HFFc6 (cell line): ENCODE measurements at regions not wholly inside any gene's neighbourhood (a gene's known extent, or its start where the extent isn't known, plus 50 kb on each side); places are given as distances from the start of the nearest gene placed in this dataset.
"Not testable (repeated sequence)": the region's sequence is repeated elsewhere in the genome, so short reads cannot be mapped to it uniquely, and the experiment has no call there.

Source experiments
- DNase-seq: peaks from one replicate; pipeline ENCODE4 v3.0.0-alpha.2; 2018
- H3K27ac Mint-ChIP-seq: 2 replicates; pipeline ENCODE4 v1.8.0; 2020; ENCODE audit warnings: mild to moderate bottlenecking, mixed read lengths
- H3K27me3 Mint-ChIP-seq: 2 replicates; pipeline ENCODE4 v1.8.0; 2021; ENCODE audit warnings: mild to moderate bottlenecking, moderate library complexity, mixed read lengths; ENCODE audit not compliant: insufficient read depth
- H3K36me3 Mint-ChIP-seq: 2 replicates; pipeline ENCODE4 v1.8.0; 2021; ENCODE audit warnings: low read depth, mixed read lengths
- H3K4me1 Mint-ChIP-seq: 2 replicates; pipeline ENCODE4 v1.8.0; 2020; ENCODE audit warnings: low read depth, mixed read lengths
- H3K4me3 Mint-ChIP-seq: 2 replicates; pipeline ENCODE4 v1.8.0; 2020; ENCODE audit warnings: mild to moderate bottlenecking, moderate library complexity, mixed read lengths
- H3K9me3 Mint-ChIP-seq: 2 replicates; pipeline ENCODE4 v1.8.0; 2020; ENCODE audit warnings: mild to moderate bottlenecking, mixed read lengths
- TF ChIP-seq, protein P1 (sequence below): fragments of 200-600 bp; sonication (generic); IDR thresholded peaks from 2 replicates; pipeline ENCODE4 v1.5.0; 2021; ENCODE audit warnings: antibody characterized with exemption, mild to moderate bottlenecking

DNA sequence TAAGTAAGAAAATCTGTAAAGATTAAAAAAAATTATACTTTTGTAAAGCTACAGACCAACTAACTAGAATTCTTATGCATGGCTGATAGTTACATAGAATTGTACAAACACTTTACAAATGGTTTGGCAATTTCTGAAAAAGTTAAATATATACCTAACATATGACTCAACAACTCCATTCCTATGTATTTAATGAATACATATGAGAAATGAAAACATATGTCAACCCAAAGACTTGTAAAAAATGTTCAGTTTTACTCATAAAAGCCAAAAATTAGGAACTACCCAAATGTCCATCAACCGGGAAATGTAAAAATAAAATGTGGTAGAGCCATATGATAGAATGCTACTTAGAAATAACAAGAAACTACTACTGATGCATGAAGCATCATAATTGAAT, 152.6 kb upstream of the NRG3 start:
- no peak for DNase-seq
- Mint-ChIP-seq H3K36me3 (peaks cover 5% of the 10 kb centered on the region; the same call in 1 of the 2 replicates), H3K4me1 (no peaks in the 10 kb centered on the region), H3K27ac (no peak overlapping the region), H3K4me3 (no peak overlapping the region), H3K27me3 (no peaks in the 10 kb centered on the region), H3K9me3 (peaks cover 40% of the 10 kb centered on the region)
- TF ChIP-seq, protein P1, sequence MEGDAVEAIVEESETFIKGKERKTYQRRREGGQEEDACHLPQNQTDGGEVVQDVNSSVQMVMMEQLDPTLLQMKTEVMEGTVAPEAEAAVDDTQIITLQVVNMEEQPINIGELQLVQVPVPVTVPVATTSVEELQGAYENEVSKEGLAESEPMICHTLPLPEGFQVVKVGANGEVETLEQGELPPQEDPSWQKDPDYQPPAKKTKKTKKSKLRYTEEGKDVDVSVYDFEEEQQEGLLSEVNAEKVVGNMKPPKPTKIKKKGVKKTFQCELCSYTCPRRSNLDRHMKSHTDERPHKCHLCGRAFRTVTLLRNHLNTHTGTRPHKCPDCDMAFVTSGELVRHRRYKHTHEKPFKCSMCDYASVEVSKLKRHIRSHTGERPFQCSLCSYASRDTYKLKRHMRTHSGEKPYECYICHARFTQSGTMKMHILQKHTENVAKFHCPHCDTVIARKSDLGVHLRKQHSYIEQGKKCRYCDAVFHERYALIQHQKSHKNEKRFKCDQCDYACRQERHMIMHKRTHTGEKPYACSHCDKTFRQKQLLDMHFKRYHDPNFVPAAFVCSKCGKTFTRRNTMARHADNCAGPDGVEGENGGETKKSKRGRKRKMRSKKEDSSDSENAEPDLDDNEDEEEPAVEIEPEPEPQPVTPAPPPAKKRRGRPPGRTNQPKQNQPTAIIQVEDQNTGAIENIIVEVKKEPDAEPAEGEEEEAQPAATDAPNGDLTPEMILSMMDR = no peak

DNA sequence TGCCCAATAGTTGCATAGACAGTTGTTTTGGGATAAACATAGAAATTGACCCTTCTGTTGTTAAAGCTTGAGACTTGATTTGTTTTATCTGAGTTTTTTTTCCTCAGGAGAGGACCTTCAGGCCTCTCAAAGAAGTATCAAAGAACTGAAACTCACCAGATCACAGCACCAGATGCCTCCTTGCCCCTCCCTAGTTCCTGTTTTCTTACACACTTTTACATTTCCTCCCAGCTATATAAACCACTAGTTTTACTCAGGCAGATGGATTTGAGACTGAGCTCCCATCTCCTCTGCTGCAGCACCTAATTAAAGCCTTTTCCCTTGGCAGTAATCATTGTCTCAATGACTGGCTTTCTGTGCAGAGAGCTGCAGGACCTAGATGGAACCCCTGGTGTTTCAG, 150.6 kb upstream of the NRG3 start:
- Mint-ChIP-seq H3K27ac (no peak overlapping the region), H3K9me3 (peaks cover 41% of the 10 kb centered on the region), H3K4me3 (no peak overlapping the region), H3K27me3 (no peaks in the 10 kb centered on the region), H3K4me1 (no peaks in the 10 kb centered on the region), H3K36me3 (peaks cover 5% of the 10 kb centered on the region; the same call in 1 of the 2 replicates)
- DNase-seq = no peak
- TF ChIP-seq, protein P1 = no peak

DNA sequence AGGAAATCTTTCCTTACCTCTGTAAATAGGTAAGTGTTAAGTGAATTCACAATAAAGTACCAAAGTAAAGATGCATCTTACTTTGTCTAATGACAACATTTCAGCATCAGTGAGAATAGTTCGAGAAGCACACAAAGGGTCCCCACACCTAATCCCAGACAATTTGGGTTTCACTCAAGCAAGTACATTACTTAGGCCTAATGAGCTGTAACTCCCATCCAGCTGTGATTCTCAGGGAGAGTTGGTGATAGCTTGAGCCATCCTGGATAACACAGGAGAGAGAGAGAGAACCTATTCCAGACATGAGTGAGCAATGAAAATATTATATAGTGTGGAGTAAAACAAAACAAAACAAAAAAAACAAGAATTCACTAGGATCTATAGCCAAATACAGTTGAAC, 149.1 kb upstream of the NRG3 start:
- Mint-ChIP-seq H3K36me3 (peaks cover 5% of the 10 kb centered on the region; the same call in 1 of the 2 replicates), H3K9me3 (peaks cover 33% of the 10 kb centered on the region), H3K27ac (no peak overlapping the region), H3K4me1 (no peaks in the 10 kb centered on the region), H3K4me3 (no peak overlapping the region), H3K27me3 (no peaks in the 10 kb centered on the region)
- DNase-seq = no peak
- TF ChIP-seq, protein P1 = no peak

DNA sequence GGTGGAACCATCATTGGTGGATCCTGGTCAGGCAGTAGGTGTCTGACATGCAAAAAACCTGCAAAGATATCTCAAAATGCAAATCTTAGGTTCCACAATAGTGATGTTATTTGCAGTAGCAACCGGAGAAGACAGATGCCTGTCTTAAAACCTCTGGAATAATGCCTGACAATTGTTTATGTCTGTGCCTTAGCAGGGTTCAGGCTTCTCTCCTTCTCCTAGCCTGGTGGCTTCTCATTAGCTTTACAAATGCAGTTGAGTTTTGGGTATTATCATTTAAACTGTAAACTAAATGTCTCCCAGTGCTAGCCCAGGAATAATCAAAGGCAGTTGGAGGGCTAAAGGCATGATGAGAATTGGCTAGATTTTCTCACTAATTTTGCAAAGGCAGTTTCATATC, 146.3 kb upstream of the NRG3 start:
- no peak overlapping the region for H3K4me3 Mint-ChIP-seq
- H3K36me3 Mint-ChIP-seq = peaks cover 5% of the 10 kb centered on the region; the same call in 1 of the 2 replicates
- DNase-seq = no peak

DNA sequence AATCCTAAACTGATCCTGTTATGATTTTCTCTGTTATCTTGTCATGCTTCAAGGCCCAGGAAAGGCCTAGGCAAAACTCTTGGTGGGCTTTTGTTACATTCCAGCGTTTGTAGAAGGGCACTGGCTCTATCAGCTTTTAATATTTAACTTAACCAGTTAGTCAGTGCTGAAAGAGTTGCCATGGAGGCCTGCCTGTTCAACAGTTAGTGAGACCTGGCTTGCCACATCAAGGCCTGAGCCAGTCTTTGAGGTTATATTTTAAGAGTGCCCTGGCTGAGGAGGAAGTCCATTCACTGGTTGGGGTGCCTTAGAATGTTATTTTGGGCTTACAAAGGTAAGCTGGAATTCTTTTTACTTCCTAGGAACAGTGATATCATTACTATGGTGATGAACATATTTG, 144.1 kb upstream of the NRG3 start:
- Mint-ChIP-seq H3K4me3 (no peak overlapping the region), H3K36me3 (peaks cover 5% of the 10 kb centered on the region; the same call in 1 of the 2 replicates), H3K27me3 (no peaks in the 10 kb centered on the region), H3K27ac (no peak overlapping the region), H3K4me1 (no peaks in the 10 kb centered on the region), H3K9me3 (peaks cover 25% of the 10 kb centered on the region)
- TF ChIP-seq, protein P1 = no peak
- no peak for DNase-seq

More for the DNA sequence above, 146.3 kb upstream of the NRG3 start:
- TF ChIP-seq, protein P1 = no peak
- Mint-ChIP-seq H3K27me3 (no peaks in the 10 kb centered on the region), H3K27ac (no peak overlapping the region), H3K9me3 (peaks cover 42% of the 10 kb centered on the region), H3K4me1 (no peaks in the 10 kb centered on the region)

DNA sequence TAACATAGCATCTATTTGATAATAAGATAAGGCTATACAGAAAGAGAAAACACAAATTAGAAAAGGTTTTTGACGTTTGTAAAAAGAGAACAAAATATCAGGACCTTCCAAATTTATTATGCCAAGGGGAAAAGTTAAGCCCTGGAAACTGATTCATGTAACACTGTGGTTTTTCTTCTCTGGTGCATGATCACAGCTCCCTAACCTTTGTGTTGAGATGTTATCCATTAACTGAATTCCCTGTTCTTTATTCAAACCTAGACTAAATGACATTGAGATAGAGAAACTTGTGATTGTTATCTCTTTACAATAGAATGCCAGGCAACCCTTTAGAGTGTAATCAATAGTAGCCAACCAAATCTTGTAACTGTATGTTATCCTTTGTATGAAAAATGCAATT, 141.5 kb upstream of the NRG3 start:
- Mint-ChIP-seq H3K27me3 (no peaks in the 10 kb centered on the region), H3K4me3 (no peak overlapping the region), H3K27ac (no peak overlapping the region), H3K4me1 (no peaks in the 10 kb centered on the region), H3K36me3 (no peaks in the 10 kb centered on the region), H3K9me3 (peaks cover 37% of the 10 kb centered on the region)
- TF ChIP-seq, protein P1 = no peak
- no peak for DNase-seq

DNA sequence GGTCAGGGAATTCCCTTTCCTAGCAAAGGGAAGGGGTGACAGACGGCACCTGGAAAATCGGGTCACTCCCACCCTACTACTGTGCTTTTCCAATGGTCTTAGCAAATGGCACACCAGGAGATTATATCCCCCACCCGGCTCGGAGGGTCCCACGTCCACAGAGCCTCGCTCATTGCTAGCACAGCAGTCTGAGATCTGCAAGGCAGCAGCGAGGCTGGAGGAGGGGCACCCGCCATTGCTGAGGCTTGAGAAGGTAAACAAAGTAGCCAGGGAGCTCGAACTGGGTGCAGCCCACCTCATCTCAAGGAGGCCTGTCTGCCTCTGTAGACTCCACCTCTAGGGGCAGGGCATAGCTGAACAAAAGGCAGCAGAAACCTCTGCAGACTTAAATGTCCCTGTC, 139.8 kb upstream of the NRG3 start:
- not testable (repeated sequence) for H3K4me1 Mint-ChIP-seq, H3K27me3 Mint-ChIP-seq, H3K4me3 Mint-ChIP-seq, H3K27ac Mint-ChIP-seq, H3K36me3 Mint-ChIP-seq, DNase-seq
- peaks cover 43% of the 10 kb centered on the region for H3K9me3 Mint-ChIP-seq
